Suppressor macrophage treated with lipopolysaccharide for 4 hours (primary cell): ENCODE measurements at regions not wholly inside any gene's neighbourhood (a gene's known extent, or its start where the extent isn't known, plus 50 kb on each side); places are given as distances from the start of the nearest gene placed in this dataset.
A peak's percentile ranks its signal among the peaks of the same experiment; 100 is the strongest.

Source experiments
- DNase-seq: peaks from one replicate; pipeline ENCODE4 v3.0.0-alpha.2; 2020

- no peak for DNase-seq
These were observed 643.5 kb upstream of the KLF4 start for GRCh38 chr9:108133101-108133500.

GRCh38 chr9:108130905-108131304, 641.3 kb upstream of the KLF4 start:
- no peak for DNase-seq

- peak; percentile 20 for DNase-seq
These were observed 636.1 kb upstream of the KLF4 start for GRCh38 chr9:108125625-108126024.

- DNase-seq, result no peak
These were observed 630.1 kb upstream of the KLF4 start for GRCh38 chr9:108119530-108120113.

- no peak for DNase-seq
These were observed 628.2 kb upstream of the KLF4 start for GRCh38 chr9:108117795-108118194.

- no peak for DNase-seq
These were observed 627.7 kb upstream of the KLF4 start for GRCh38 chr9:108117306-108117705.

GRCh38 chr9:108113596-108113995, 624.0 kb upstream of the KLF4 start:
- peak; percentile 72 for DNase-seq

GRCh38 chr9:108109927-108110690, 620.5 kb upstream of the KLF4 start:
- DNase-seq, result no peak

- no peak for DNase-seq
These were observed 619.4 kb upstream of the KLF4 start for GRCh38 chr9:108108852-108109448.

GRCh38 chr9:108108280-108108851, 618.8 kb upstream of the KLF4 start:
- DNase-seq, result no peak

- DNase-seq, result no peak
These were observed 616.3 kb upstream of the KLF4 start for GRCh38 chr9:108105885-108106284.

- no peak for DNase-seq
These were observed 615.4 kb upstream of the KLF4 start for GRCh38 chr9:108104991-108105390.

GRCh38 chr9:108103046-108103693, 613.6 kb upstream of the KLF4 start:
- DNase-seq, result no peak

- no peak for DNase-seq
These were observed 611.8 kb upstream of the KLF4 start for GRCh38 chr9:108101410-108101809.

- DNase-seq, result no peak
These were observed 611.0 kb upstream of the KLF4 start for GRCh38 chr9:108100571-108100970.

- peak; percentile 6 for DNase-seq
These were observed 610.3 kb upstream of the KLF4 start for GRCh38 chr9:108099854-108100253.

- no peak for DNase-seq
These were observed 605.9 kb upstream of the KLF4 start for GRCh38 chr9:108095496-108095895.

- no peak for DNase-seq
These were observed 605.1 kb upstream of the KLF4 start for GRCh38 chr9:108094676-108094993.

- DNase-seq, result no peak
These were observed 604.5 kb upstream of the KLF4 start for GRCh38 chr9:108093773-108094675.

- no peak for DNase-seq
These were observed 599.3 kb upstream of the KLF4 start for GRCh38 chr9:108088916-108089315.

GRCh38 chr9:108087781-108088180, 598.2 kb upstream of the KLF4 start:
- no peak for DNase-seq

GRCh38 chr9:108086624-108087023, 597.1 kb upstream of the KLF4 start:
- no peak for DNase-seq

GRCh38 chr9:108085294-108085693, 595.7 kb upstream of the KLF4 start:
- no peak for DNase-seq
